HepG2 (cell line): ENCODE measurements at regions not wholly inside any gene's neighbourhood (a gene's known extent, or its start where the extent isn't known, plus 50 kb on each side); places are given as distances from the start of the nearest gene placed in this dataset.

ENCODE experiments used
- ATAC-seq: fragments of 200-7000 bp; cut with Tn5 transposase; 3 replicates; pipeline ENCODE4 v1.9.1; 2020; ENCODE audit warnings: mild to moderate bottlenecking, moderate library complexity
- BruUV-seq: library from RNA; stranded (reverse); fragments of 400-500 nt; replicated peaks from 2 replicates; lab custom pipeline; 2021; lab: Mats Ljungman, UMichigan
- CTCF ChIA-PET: fragments of 300-600 bp; formaldehyde crosslinking; extraction: SDS; loops from one replicate; lab custom pipeline; 2021; ENCODE audit warnings: low total read pairs, inconsistent platforms, low intra/inter-chr PET ratio; lab: Yijun Ruan, JAX
- POLR2A ChIA-PET: fragments of 350-600 bp; sonication (Branson Sonifier 250); formaldehyde crosslinking; loops from one replicate; lab custom pipeline; 2020; ENCODE audit warnings: antibody characterized with exemption, inconsistent platforms; lab: Yijun Ruan, JAX
- DNase-seq: peaks from one replicate; pipeline ENCODE4 v3.0.0-alpha.2; 2015; ENCODE audit warnings: low spot score
- FAIRE-seq: peaks from 3 replicates; lab custom pipeline; 2011; peaks lifted over from hg19 to GRCh38; lab: Jason Lieb, UNC
- H2AFZ ChIP-seq: one replicate; pipeline ENCODE4 v1.6.1; 2011; ENCODE audit warnings: low read length, inconsistent platforms
- H3K27ac ChIP-seq: fragments of 300-600 bp; 3 replicates; pipeline ENCODE4 v1.8.0; 2011; ENCODE audit warnings: mixed run types, mild to moderate bottlenecking, mixed read lengths, low read length, inconsistent platforms; ENCODE audit not compliant: insufficient read depth; ENCODE audit errors: extremely low read length
- H3K27me3 ChIP-seq, 2 experiments: fragments of 200-600 bp in 1 of 2; 2 replicates in 1 of 2; 3 replicates in 1 of 2; pipeline versions ENCODE4 v1.6.0 to v1.8.0; 2011; ENCODE audit warnings: low read length in 2 of 2, mild to moderate bottlenecking in 2 of 2, moderate library complexity in 2 of 2, inconsistent platforms in 1 of 2; ENCODE audit not compliant: insufficient read depth in 2 of 2, control insufficient read depth in 1 of 2
- H3K36me3 ChIP-seq, 2 experiments: fragments of 200-600 bp in 1 of 2; replicated peaks in 1 of 2; 2 replicates in 1 of 2; 3 replicates in 1 of 2; pipeline versions ENCODE4 v1.5.1 to v1.8.0; 2011; ENCODE audit warnings: low read length in 2 of 2, inconsistent platforms in 1 of 2; ENCODE audit not compliant: insufficient read depth in 2 of 2, control insufficient read depth in 1 of 2
- H3K4me1 ChIP-seq: 2 replicates; pipeline ENCODE4 v1.5.1; 2012; ENCODE audit warnings: low read length, inconsistent platforms; ENCODE audit not compliant: insufficient read depth
- H3K4me2 ChIP-seq: 2 replicates; pipeline ENCODE4 v1.6.0; 2011; ENCODE audit warnings: low read depth, low read length, inconsistent platforms
- H3K4me3 ChIP-seq, 3 experiments: fragments of 200-600 bp in 1 of 3; sonication (generic), shearing (Covaris generic) in 1 of 3; replicated peaks in 1 of 3; 2 replicates each; pipeline ENCODE4 v1.5.1; 2011 to 2016; ENCODE audit warnings: low read length in 3 of 3, inconsistent platforms in 2 of 3, low read depth in 2 of 3, mild to moderate bottlenecking in 2 of 3, control low read depth in 1 of 3, mixed read lengths in 1 of 3; ENCODE audit not compliant: insufficient read depth in 1 of 3
- H3K79me2 ChIP-seq: one replicate; pipeline ENCODE4 v1.6.1; 2011; ENCODE audit warnings: low read length, inconsistent platforms; ENCODE audit not compliant: insufficient read depth
- H3K9ac ChIP-seq: 2 replicates; pipeline ENCODE4 v1.6.0; 2011; ENCODE audit warnings: mild to moderate bottlenecking, low read depth, low read length, inconsistent platforms; ENCODE audit not compliant: insufficient read depth
- H3K9me3 ChIP-seq: 2 replicates; pipeline ENCODE4 v1.5.1; 2012; ENCODE audit warnings: mild to moderate bottlenecking, low read length
- H4K20me1 ChIP-seq: 2 replicates; pipeline ENCODE4 v1.6.0; 2011; ENCODE audit warnings: inconsistent platforms, mild to moderate bottlenecking, low read length, moderate library complexity; ENCODE audit not compliant: insufficient read depth
- CREM ChIP-seq, 2 experiments: sonication (generic) in 1 of 2; formaldehyde crosslinking in 1 of 2; IDR thresholded peaks; 2 replicates each; pipeline versions ENCODE4 v1.4.0 to v1.6.1; 2016 to 2020; ENCODE audit warnings: antibody characterized with exemption in 1 of 2, mild to moderate bottlenecking in 1 of 2, missing genetic modification reagents in 1 of 2
- FOSL1 ChIP-seq: sonication (generic); formaldehyde crosslinking; IDR thresholded peaks from 2 replicates; pipeline ENCODE4 v1.9.0; 2021; ENCODE audit warnings: missing genetic modification reagents, borderline replicate concordance
- NR2F6 ChIP-seq, 2 experiments: IDR thresholded peaks; 2 replicates each; pipeline ENCODE4 v1.6.1; 2016; ENCODE audit warnings: antibody characterized with exemption in 1 of 2, mild to moderate bottlenecking in 1 of 2
- PAWR ChIP-seq: sonication (generic); formaldehyde crosslinking; IDR thresholded peaks from 2 replicates; pipeline ENCODE4 v1.4.0; 2020; ENCODE audit warnings: missing genetic modification reagents, mild to moderate bottlenecking, borderline replicate concordance
- RAD21 ChIP-seq: fragments of 450-650 bp; formaldehyde crosslinking; IDR thresholded peaks from 2 replicates; pipeline ENCODE4 v1.5.0; 2020; ENCODE audit warnings: mild to moderate bottlenecking
- WGBS: methylation state at CpG from one replicate; pipeline ENCODE4 v1.1.6; 2017; ENCODE audit warnings: low lambda C conversion rate; 5-methylcytosine and 5-hydroxymethylcytosine counted together
- in situ Hi-C: cut with HindIII; loops from 2 replicates; pipeline ENCODE4 v1.10.0; 2017; ENCODE audit warnings: low pct_unique_long_range_greater_than_20kb; ENCODE audit not compliant: extremely low pct_ligation_motif_present
- intact Hi-C: fragments of 100-400 bp; cut with micrococcal nuclease; formaldehyde crosslinking; loops from one replicate; pipeline ENCODE4 v1.10.0; 2022; ENCODE audit not compliant: unreplicated experiment
- TF ChIP-seq, protein P1 (sequence below), 2 experiments: IDR thresholded peaks; 2 replicates each; pipeline ENCODE4 v1.6.1; 2011 to 2012; ENCODE audit warnings: low read length in 2 of 2, borderline replicate concordance in 1 of 2, low read depth in 1 of 2, mild to moderate bottlenecking in 1 of 2, moderate library complexity in 1 of 2
- TF ChIP-seq, protein P2 (sequence below): sonication (generic); formaldehyde crosslinking; IDR thresholded peaks from 2 replicates; pipeline ENCODE4 v1.9.0; 2021; ENCODE audit warnings: missing genetic modification reagents, borderline replicate concordance
- TF ChIP-seq, protein P3 (sequence below): sonication (generic); formaldehyde crosslinking; IDR thresholded peaks from 2 replicates; pipeline ENCODE4 v1.5.0; 2020; ENCODE audit warnings: mild to moderate bottlenecking, missing genetic modification reagents, moderate library complexity

DNA sequence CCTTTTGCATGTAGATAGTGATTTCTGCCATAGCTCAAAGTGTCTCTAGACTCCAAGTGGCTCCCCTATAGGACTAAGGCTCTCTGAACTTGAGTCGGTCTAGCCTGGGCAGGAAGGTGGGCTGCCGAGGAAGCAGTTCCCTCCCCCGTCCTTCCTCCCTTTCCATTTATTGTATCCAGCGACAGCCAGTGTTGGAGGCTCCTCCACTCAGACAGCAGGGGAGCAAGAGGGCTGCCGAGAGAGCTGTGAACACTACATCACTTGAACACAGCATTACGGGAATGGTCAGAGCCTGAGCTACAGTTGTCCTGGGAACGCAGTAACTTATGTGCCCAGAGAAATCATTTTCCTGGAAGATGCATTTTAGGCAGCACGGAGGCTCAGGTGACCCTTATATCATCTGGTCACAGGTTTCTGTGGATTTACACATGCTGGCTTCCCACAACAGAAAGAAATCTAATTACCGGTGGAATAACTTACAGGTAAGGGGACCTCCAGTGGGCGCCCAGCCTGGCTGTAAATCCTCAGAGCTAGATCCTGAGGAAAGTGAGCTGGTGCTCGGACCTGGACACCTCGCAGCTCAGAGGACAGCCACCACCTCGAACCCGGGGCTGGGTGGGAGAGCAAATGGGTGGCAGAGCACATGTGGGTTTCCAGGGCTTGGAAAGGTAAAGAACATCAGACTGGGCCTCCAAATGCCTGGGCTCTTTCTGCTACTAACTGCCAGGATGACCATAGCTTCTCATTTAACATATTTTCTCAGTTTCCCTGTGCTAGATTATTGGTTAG is 197.1 kb downstream of the UACA start:
- WGBS, result 32% methylated on average over 13 of the region's 14 CpGs
- POLR2A ChIA-PET, result no interaction called here

DNA sequence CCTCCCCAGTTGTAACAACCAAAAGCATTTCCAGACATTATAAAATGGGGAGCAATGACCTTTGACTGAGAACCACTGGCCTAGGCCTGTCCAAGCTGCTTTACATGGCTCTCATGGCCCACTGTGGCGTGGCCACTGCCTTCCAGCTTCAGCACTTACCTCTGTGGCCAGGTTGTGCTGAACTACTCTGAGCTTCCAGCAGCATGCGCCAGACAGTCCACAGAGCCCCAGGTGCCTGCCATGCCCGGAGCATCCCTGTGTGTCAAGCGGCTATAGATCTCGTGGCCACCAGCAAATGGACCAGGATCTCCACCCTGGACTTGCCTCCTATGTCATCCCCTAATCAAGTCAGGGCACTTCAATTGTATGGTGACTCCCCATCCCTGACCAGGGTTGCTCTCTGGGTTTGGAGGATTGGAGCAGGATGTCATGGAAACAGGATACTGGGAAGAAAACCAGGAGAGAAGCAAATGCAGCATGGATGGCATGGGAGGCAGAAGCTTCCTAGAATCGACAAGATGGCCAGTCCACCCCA is 199.7 kb downstream of the UACA start:
- BruUV-seq, result no TSS peak
- 0% methylated on average over 2 of the region's 6 CpGs for WGBS
- POLR2A ChIA-PET, result no interaction called here
- TF ChIP-seq, protein P1, sequence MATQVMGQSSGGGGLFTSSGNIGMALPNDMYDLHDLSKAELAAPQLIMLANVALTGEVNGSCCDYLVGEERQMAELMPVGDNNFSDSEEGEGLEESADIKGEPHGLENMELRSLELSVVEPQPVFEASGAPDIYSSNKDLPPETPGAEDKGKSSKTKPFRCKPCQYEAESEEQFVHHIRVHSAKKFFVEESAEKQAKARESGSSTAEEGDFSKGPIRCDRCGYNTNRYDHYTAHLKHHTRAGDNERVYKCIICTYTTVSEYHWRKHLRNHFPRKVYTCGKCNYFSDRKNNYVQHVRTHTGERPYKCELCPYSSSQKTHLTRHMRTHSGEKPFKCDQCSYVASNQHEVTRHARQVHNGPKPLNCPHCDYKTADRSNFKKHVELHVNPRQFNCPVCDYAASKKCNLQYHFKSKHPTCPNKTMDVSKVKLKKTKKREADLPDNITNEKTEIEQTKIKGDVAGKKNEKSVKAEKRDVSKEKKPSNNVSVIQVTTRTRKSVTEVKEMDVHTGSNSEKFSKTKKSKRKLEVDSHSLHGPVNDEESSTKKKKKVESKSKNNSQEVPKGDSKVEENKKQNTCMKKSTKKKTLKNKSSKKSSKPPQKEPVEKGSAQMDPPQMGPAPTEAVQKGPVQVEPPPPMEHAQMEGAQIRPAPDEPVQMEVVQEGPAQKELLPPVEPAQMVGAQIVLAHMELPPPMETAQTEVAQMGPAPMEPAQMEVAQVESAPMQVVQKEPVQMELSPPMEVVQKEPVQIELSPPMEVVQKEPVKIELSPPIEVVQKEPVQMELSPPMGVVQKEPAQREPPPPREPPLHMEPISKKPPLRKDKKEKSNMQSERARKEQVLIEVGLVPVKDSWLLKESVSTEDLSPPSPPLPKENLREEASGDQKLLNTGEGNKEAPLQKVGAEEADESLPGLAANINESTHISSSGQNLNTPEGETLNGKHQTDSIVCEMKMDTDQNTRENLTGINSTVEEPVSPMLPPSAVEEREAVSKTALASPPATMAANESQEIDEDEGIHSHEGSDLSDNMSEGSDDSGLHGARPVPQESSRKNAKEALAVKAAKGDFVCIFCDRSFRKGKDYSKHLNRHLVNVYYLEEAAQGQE (IDR thresholded peaks at IDR 0.05; ENCODE audit: borderline replicate concordance in 1 of 2, low read depth in 1 of 2, low read length in 2 of 2), result no peak
- TF ChIP-seq, protein P2, sequence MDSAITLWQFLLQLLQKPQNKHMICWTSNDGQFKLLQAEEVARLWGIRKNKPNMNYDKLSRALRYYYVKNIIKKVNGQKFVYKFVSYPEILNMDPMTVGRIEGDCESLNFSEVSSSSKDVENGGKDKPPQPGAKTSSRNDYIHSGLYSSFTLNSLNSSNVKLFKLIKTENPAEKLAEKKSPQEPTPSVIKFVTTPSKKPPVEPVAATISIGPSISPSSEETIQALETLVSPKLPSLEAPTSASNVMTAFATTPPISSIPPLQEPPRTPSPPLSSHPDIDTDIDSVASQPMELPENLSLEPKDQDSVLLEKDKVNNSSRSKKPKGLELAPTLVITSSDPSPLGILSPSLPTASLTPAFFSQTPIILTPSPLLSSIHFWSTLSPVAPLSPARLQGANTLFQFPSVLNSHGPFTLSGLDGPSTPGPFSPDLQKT (CRISPR knock-in tag), result no peak
- TF ChIP-seq CREM (IDR thresholded peaks at IDR 0.05) (no peak), CREM (CRISPR knock-in tag; IDR thresholded peaks at IDR 0.05) (no peak), RAD21 (CRISPR knock-in tag) (no peak)

More for the DNA sequence above, 197.1 kb downstream of the UACA start:
- Histone ChIP-seq H3K9me3 (no peaks in the 10 kb centered on the region), H3K4me2 (no peak overlapping the region), H4K20me1 (no peaks in the 10 kb centered on the region; the same call in 1 of the 2 replicates), H3K36me3 (no peaks in the 10 kb centered on the region), H3K9ac (no peak overlapping the region), H2AFZ (no peak overlapping the region), H3K27me3 (no peaks in the 10 kb centered on the region; a peak in 1 of 5 replicates), H3K79me2 (no peaks in the 10 kb centered on the region), H3K27ac (no peak overlapping the region), H3K4me1 (peaks cover 10% of the 10 kb centered on the region), H3K4me3 (no peak overlapping the region)
- FAIRE-seq, result no peak
- CTCF ChIA-PET, result no interaction called here
- ATAC-seq, result peak; percentile 48; the same call in 2 of the 3 replicates
- intact Hi-C loops, result no loop called here
- TF ChIP-seq NR2F6 (IDR thresholded peaks at IDR 0.05) (no peak), NR2F6 (CRISPR knock-in tag; IDR thresholded peaks at IDR 0.05) (no peak), PAWR (CRISPR knock-in tag) (no peak), FOSL1 (CRISPR knock-in tag) (no peak)
- TF ChIP-seq, protein P3, sequence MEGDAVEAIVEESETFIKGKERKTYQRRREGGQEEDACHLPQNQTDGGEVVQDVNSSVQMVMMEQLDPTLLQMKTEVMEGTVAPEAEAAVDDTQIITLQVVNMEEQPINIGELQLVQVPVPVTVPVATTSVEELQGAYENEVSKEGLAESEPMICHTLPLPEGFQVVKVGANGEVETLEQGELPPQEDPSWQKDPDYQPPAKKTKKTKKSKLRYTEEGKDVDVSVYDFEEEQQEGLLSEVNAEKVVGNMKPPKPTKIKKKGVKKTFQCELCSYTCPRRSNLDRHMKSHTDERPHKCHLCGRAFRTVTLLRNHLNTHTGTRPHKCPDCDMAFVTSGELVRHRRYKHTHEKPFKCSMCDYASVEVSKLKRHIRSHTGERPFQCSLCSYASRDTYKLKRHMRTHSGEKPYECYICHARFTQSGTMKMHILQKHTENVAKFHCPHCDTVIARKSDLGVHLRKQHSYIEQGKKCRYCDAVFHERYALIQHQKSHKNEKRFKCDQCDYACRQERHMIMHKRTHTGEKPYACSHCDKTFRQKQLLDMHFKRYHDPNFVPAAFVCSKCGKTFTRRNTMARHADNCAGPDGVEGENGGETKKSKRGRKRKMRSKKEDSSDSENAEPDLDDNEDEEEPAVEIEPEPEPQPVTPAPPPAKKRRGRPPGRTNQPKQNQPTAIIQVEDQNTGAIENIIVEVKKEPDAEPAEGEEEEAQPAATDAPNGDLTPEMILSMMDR (CRISPR knock-in tag), result peak; percentile 7; the same call in 1 of the 2 replicates
- no TSS peak for BruUV-seq
- in situ Hi-C loops, result no loop called here
- no peak for DNase-seq

More for the DNA sequence above, 199.7 kb downstream of the UACA start:
- Histone ChIP-seq H2AFZ (no peak overlapping the region), H3K79me2 (no peaks in the 10 kb centered on the region), H3K9ac (no peak overlapping the region), H3K4me2 (no peak overlapping the region), H3K9me3 (no peaks in the 10 kb centered on the region), H3K4me1 (no peaks in the 10 kb centered on the region), H4K20me1 (no peaks in the 10 kb centered on the region; the same call in 1 of the 2 replicates), H3K36me3 (no peaks in the 10 kb centered on the region), H3K27ac (no peak overlapping the region), H3K27me3 (peaks cover 1 to 2% of the 10 kb centered on the region in 2 experiments; a peak in 2 of 5 replicates), H3K4me3 (no peak overlapping the region)
- FAIRE-seq (no peak), DNase-seq (no peak), ATAC-seq (peak; percentile 69)
- intact Hi-C loops (no loop called here), in situ Hi-C loops (no loop called here)
- CTCF ChIA-PET, result no interaction called here
